G401 (cell line): ENCODE measurements at regions not wholly inside any gene's neighbourhood (a gene's known extent, or its start where the extent isn't known, plus 50 kb on each side); places are given as distances from the start of the nearest gene placed in this dataset.

ENCODE experiments used
- DNase-seq: peaks from one replicate; pipeline ENCODE4 v3.0.0-alpha.2; 2015; ENCODE audit warnings: low spot score
- in situ Hi-C: cut with HindIII; loops from 2 replicates; pipeline ENCODE4 v1.10.0; 2016; ENCODE audit warnings: low sequenced_read_pairs, mixed read lengths

DNA sequence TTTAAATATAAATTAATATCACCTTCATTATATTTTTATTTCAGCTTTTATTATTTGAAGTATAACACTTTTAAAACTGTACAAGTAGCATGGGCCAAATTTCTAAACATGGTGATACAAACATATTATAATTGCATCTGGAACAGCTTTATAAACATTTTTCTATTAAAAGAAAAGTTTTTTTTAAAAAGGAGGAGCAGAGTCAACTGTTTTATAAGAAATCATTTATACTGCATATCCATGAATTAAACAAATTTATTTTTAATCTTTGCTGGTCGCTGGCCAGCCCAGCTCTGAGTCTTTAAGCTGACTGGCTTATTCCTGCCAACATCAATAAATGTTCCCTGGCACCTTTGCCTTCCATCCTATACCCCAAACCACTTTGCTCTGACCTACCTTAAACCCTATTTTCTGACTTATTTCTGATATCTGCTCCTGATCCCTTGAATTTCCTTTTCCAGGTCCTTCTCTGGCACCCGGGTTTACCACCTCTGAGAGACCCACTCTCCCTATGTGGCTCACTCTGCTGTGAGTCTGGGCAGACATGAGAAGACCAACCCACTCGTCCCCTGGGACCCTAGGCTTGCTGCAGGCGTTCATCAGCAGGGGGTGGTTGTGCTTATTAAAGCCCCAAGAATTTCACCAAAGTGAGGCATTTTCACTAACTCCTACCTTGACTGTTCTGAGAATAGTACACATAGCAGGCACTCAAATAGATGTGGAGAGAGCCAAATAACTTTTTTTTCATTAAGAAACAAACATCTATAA is 220.3 kb downstream of the KLF12 start:
- no peak for DNase-seq
- in situ Hi-C loops, result no loop called here

DNA sequence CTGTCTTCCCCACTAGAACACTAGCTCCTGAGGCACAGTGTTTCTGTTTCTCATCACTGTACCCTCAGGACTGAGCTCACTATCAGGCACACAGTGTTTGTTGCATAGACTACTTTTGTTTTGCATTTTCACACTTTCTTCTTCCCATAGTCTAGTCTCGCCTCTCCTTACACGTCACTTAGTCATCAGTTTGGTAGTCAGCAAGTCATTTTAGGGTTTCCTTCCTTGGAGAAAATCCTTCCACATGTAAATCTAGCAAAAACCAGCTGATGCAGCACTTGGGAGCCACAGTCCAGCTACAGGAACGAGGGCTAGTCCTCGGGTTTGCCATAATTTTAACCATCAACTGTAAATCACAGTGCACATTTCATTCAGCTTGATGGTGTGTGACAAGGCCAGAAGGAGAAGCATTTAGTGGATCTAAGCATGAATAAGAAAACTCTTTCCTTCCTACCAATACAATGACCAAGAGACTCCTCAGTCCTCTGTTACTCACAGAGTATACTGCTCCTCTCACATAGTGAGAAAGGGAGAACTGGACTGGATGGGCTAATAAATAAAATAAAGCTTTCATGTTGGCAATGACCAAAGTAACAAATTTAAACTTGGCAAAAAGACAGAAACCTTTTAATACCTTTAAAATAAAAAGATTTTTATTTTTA is 221.0 kb downstream of the KLF12 start:
- in situ Hi-C loops, result no loop called here
- DNase-seq, result no peak

DNA sequence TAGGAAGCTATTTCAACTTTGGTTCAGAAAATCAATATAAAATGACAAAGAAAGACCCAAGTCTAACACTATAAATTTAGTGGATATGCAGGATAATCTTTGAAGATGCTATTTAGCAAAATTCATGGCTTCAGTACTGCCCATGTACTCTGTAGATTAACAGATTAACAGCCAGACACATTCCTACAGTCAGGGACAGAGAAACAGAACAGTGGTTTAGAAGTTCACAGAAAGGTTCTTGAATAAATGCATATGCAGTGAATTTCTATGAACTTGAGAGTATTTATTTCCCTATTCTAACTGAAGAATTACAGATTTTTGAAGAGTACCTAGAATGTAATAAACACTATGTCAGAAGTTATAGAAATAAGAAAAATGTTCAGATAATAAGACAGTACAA is 222.8 kb downstream of the KLF12 start:
- in situ Hi-C loops, result no loop called here
- no peak for DNase-seq

GRCh38 chr13:73910733-73911132 is 223.5 kb downstream of the KLF12 start:
- in situ Hi-C loops, result no loop called here
- DNase-seq, result no peak

DNA sequence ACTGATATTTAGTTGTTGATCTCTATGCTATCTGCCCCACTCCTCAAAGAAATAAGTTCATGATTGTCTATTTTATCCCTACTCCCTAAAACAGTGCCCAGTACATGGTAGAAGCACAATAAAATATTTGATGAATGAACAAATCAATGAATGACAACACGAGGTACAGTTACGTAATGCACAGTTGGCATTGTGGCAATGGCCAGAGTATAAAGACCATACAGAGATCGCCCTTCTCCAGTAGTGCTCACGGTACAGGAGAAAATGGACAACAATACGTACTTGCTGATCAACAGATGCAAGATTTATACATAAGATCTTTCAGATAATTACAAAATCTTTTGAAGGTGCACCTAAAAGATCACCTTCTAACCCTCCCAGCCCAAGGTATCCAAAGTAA is 225.4 kb downstream of the KLF12 start:
- in situ Hi-C loops, result no loop called here

GRCh38 chr13:73904625-73905024 is 229.6 kb downstream of the KLF12 start:
- in situ Hi-C loops, result no loop called here
- no peak for DNase-seq

More for the DNA sequence above, 225.4 kb downstream of the KLF12 start:
- no peak for DNase-seq

- no peak for DNase-seq
These were observed 230.6 kb downstream of the KLF12 start for GRCh38 chr13:73903561-73903960.

DNA sequence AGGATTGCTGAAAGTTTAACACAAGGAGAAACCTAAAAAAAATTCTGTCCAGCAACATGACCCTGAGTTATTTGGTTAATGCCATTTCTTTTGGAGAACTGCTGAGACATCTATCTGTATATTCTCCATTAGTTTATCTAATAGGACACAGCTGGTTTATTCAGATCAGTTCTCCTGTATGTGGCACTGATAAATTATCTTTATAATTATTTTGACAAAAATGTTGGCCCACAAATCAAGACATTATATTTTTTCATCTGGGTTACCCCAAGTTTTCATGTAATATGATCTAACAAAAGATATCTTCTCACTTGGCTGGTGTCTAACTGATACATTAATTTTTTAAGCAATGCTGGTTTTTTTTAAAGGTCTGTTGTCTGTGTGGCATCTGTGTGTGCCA is 231.4 kb downstream of the KLF12 start:
- no peak for DNase-seq

More at GRCh38 chr13:73903561-73903960, 230.6 kb downstream of the KLF12 start:
- in situ Hi-C loops, result no loop called here

DNA sequence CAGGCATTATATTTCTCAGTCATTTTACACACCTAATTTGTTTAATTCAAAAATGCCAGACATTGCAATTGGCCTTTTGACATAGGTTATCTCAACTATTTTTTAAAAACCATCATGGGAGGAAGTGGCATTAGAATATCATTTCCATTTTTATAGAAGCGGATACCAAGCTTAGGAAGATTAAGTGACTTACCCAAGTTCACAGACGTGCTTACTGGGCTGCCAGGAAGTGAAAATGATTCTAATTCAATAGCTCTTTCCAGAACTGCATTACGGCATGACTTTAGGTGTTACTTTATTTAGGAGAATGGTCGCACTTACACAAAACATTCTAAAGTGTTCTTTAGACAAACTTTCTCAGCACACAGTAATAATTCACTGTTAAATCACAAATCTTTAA is 231.9 kb downstream of the KLF12 start:
- no peak for DNase-seq
- in situ Hi-C loops, result no loop called here

More for the DNA sequence above, 231.4 kb downstream of the KLF12 start:
- in situ Hi-C loops, result no loop called here

GRCh38 chr13:73901324-73902068 is 232.7 kb downstream of the KLF12 start:
- in situ Hi-C loops, result no loop called here
- DNase-seq, result no peak

GRCh38 chr13:73900591-73900990 is 233.6 kb downstream of the KLF12 start:
- no peak for DNase-seq
- in situ Hi-C loops, result no loop called here

DNA sequence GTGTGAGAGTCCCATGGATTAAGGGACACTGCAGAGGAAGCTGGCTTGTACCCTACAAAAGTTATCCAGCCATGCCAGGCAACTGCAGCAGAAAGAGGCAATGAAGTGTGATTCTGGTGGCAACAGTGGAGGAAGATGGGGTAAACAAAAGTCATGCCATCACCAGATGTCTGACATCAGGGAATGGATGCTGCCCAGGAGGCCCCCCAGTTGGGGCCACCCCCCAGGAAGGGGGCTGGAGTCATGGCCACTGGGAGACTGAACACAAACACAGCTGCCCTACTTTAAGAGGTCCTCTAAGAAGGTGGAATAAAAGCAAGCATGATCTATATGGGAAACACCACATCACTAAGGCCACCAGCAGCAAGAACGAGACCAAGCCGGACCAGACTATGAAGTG is 235.3 kb downstream of the KLF12 start:
- DNase-seq, result no peak
- in situ Hi-C loops, result no loop called here

GRCh38 chr13:73898276-73898675 is 235.9 kb downstream of the KLF12 start:
- in situ Hi-C loops, result no loop called here
- no peak for DNase-seq

DNA sequence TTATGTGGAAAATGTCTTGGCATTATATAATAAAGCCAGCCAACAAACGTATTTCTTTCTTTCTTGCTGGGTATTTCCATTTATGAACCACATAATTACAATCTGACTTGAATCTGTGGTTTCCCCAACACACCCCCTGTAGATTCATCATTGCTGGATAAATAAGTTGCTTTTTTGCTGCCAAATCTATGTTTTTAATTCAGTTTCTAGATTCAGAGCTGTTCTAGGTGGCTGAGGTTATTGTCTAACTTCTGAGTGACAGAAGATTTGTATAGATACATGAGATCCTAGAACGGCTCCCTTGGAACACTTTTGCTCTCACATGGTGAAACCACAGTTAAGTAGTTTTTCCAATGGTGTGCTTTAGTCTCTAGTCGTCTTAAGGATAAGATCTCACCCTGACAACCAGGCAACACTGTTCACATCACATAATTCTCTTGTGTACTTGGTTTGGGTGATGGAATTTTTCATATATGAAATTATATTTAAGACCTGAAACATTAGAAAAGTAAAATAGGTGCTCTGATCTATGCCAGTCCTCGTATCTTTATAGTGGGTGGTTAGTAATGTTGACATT is 239.1 kb downstream of the KLF12 start:
- in situ Hi-C loops, result no loop called here
- no peak for DNase-seq

- in situ Hi-C loops, result no loop called here
- no peak for DNase-seq
These were observed 240.4 kb downstream of the KLF12 start for GRCh38 chr13:73893833-73894232.

DNA sequence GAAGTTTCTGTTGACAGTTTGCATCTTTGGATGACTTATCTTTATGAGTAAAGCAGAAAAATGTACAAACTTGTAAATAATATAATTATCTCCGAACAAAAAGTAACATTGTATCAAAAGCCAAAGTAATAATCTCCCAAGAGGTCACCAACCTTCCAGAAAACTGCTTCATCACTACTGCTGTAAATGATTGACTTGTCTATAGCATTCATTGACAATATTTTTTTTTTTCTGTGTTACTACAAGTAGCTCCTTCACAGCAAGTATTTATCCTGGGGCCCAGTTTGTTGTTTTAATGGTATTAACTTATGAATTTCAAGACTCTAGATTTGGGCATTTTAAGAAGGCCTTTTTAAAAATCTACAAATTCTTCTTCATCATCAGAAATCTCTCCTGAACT is 242.4 kb downstream of the KLF12 start:
- DNase-seq, result no peak
- in situ Hi-C loops, result no loop called here

DNA sequence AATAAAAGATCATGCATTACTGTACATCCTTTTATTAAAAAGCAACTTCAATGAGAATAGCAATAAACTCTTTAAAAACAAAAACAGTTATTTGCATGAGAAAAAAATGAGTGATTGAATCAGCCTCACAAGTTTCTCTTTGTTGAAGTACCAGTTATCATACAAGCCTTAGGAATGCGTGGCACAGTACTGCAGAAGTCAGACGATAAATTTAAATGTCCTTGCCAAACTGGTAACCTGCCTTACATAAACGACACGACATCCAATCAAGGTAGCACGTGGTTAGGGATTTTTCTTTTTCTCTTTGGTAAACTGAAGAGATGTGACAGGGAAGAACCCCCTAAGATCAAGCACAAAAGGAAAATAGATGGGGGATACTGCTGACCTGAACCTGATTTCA is 251.0 kb downstream of the KLF12 start:
- DNase-seq, result no peak
- in situ Hi-C loops, result no loop called here

GRCh38 chr13:73880365-73880764 is 253.8 kb downstream of the KLF12 start:
- DNase-seq, result no peak
- in situ Hi-C loops, result no loop called here

DNA sequence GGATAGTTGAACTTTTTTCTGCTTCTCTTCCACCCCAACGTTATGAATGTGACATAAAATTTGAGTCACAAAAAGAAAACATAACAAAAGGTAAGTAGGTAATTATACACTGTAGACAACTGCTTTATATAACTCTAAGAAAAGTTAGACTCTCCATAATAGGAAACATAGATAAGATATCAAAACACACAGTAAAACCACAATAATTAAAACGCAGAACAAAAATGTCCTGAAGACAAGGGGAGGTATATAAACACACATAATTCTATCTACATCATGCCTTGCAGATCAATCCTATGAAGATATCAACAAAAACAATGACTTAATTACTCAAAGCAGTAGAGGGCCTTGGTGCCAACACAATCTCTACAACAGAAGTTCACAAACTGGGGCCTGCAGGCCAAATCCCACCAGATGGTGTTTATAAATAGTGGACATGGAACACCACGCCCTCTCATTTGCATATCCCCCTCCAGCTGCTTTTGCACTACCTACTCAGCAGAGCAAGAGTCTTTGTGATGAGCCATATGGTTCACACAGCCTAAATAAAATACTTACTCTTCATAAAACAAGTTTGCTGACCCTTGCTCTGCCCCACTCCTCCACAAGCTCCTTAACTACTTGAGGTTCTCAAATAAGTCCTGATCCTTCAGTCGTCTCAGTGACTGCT is 254.7 kb downstream of the KLF12 start:
- in situ Hi-C loops, result no loop called here

More for the DNA sequence above, 254.7 kb downstream of the KLF12 start:
- peak; percentile 11 for DNase-seq
